Inflammatory macrophage treated with lipopolysaccharide for 1 hour (primary cell): ENCODE measurements at regions not wholly inside any gene's neighbourhood (a gene's known extent, or its start where the extent isn't known, plus 50 kb on each side); places are given as distances from the start of the nearest gene placed in this dataset.

ENCODE experiments used
- DNase-seq, 2 donors: peaks; one replicate each; pipeline ENCODE4 v3.0.0-alpha.2; 2020 to 2022

DNA sequence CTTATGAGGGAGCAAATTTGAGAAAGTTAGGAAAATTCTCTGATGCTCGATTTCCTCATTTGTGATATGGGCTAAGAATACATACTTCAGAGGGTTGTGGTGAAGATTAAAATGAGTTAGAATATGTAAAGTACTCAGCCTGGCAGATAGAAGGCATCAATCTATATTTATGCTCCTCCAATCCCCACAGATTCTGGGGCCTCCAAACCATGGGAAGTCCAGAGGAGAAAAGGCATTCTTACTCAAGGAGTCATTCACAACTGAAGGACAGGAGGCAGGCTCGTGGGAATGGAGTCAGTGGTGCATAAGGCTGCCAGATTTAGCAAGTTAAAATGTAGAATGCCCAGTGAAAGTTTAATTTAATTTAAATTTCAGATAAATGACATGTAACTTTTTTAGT lies 330.0 kb upstream of the POU3F1 start:
- no peak for DNase-seq

DNA sequence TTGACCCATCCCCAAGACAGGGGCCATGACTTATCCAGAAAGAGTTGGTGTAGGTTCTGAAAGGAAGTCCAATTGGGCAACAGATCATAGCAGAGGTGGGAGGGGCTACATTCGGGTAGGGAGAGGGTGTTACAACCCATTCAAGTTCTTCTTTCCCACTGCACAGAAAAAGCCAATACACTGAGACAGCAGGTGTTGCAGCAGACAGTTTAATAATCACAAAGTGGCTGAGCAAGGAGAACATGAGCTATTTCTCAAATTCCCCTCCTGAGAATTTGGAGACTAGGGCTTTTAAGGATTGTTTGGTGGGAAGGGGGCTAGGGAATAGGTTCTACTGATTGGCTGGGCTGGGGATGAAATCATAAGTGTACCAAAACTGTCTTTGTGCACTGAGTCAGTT lies 328.4 kb upstream of the POU3F1 start:
- DNase-seq = no peak

- DNase-seq = no peak
Observed at GRCh38 chr1:38371505-38371844, 324.9 kb upstream of the POU3F1 start.

- no peak for DNase-seq
Observed at GRCh38 chr1:38370716-38371504, 324.3 kb upstream of the POU3F1 start.

DNA sequence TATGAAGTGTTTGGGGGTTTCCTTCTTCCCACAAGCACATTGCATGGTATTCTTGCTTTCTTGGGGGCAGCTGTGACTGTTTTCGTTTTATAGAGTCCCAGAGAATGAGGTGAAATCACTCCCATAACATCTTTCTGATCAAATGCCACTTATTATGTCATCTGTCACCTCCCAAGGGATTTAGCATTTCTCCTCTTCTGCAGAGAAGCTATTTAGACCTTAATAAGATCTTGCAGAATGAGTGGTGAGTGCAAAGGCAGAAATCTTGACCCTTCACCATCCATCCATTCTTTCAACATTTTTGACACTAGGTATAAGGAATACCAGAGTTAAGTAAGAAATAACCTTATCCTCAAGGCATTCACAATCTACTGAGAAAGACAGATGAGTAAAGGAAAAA lies 318.6 kb upstream of the POU3F1 start:
- no peak for DNase-seq

DNA sequence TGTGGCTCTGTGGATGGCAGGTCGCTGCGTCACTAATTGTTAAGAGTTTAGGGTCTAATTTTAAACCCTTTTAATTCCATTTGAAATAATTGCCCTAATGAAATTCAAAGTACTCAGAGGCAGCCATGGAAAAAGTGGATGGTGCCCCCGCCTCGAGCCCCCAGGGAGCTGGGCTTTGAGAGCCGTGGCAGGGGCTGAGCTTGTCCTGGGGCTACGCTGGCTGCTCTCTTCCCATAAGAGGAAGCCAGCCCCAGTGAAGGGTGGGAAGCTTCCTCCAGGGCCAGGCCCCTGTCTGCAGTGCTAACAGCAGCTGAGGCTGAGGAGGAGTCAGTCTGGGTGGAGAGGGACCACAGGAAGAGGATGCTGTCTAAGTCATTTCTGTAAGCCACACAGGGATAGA lies 315.0 kb upstream of the POU3F1 start:
- no peak for DNase-seq

GRCh38 chr1:38360807-38361206 lies 314.2 kb upstream of the POU3F1 start:
- no peak for DNase-seq

DNA sequence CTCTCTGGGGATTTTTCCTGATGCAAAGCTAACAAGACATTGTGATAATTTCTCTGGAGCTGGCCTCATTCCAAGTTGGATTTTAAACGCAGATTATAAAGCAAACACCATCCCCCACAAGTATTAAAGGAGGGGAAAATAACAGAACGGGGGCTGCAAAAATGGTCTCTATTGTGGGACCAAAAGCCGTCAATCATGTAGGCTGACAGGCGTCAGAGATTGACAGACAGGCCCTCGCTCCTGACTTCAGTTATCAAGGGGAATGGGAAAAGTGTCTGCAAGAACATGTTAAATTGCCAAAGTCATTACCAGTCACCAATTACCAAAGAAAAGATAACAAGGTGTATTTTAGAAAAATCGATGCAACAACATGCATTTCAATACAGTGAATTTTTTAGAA lies 307.4 kb upstream of the POU3F1 start:
- no peak for DNase-seq

GRCh38 chr1:38352869-38353268 lies 306.3 kb upstream of the POU3F1 start:
- DNase-seq = no peak

- no peak for DNase-seq
Observed at GRCh38 chr1:38347446-38348175, 301.0 kb upstream of the POU3F1 start.

DNA sequence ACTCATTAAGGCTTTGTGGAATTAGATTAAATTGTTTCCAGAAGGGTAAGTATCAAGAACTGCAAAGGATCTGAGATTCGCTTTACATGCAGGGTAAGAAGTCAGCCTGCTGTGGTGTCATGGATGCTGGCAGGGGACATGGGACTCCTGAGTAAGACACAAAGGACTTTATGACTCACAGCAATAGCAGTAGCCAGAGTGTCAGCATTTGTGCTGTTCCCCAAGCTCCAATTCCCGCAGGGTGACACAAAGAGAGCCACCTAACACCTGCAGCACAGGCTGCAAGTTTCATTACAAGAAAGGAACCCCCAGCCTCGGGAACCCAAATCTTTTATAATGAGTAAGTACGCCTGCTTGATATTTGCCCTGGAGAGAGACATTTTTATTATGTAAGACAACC lies 298.1 kb upstream of the POU3F1 start:
- DNase-seq = no peak

DNA sequence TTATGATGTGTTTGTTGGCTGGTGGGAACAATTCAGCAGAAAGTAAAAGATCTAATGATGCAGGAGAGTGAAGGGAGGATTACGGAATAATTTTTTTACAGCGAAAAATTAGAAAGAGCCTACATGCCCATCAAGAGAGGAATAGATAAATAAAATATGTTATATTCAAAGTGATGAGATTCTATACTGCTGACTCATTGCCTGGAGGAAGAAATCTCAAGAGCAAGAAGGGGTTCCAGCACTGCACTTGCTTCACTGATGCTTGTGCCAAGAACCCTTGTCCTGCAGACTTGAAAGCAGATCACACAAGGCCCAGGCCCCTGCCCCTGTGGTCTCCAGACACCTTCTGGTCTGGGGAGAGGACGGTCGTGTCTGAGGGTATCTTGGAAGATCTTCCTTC lies 295.1 kb upstream of the POU3F1 start:
- no peak for DNase-seq

GRCh38 chr1:38340409-38340808 lies 293.8 kb upstream of the POU3F1 start:
- DNase-seq = no peak

DNA sequence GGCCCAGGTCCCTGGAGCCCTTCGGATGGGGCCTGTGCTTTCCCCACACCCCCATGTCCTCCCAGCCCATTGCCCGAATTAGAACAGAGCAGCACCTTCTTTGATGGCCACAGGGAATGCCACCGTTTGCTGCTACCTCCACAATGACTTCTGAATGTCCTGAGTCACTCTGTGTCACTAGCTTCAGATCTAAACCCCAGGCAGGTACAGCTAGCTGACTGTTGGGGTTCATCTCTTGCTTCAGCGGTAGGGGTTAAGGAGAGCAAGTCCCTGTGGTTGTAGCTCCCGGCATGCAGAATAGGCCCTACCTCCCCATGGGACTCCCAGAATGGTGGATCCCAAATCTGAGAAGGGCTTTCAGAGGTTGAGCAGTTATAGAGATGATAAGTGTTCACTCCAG lies 291.1 kb upstream of the POU3F1 start:
- DNase-seq = no peak

DNA sequence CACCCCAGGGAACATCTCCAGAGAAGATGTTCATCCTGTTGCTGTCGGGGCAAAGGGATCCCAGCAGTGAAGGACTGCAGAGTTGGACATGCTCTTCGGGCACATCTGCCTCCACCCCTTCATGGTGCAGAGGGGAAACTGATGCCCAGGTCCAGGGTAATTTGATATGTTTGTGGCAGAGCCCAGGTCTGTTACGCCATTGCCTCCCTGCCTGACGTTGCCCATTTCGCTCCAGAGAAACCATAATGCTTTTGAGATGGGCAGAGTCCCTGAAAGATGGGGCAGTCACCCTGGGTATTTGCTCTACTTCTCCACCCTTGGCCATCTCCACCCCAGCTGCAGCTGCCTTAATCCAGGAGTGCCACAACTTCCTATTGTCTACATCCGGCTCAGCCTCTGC lies 290.4 kb upstream of the POU3F1 start:
- no peak for DNase-seq

DNA sequence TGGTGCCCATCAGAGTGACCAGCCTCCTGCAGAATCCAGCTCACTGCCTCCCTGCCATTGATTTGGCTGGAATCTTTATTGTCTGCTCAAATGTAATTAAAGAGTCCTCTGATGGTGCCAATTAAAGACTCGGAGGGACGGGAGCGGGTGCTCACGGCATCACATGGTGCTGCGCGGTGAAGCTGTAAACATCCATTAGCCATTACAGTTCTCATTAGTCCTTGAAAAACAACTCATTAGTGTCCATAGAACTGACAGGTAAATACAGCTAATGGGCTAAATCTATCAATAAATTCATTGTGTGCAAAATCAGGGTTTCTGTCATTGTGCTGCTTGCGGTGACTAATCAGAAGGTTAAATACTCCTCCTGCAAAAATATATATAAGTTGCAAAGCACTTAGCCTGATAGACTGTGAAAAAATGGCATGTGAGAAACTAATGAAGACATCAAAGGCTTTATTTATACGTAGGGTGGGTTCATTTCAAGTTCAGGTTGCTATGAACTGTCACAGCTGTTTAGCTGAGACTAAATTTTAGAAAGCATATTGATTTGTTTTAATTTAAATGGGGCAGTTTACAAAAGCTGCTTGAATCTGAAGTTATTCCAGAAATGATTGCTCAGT lies 289.8 kb upstream of the POU3F1 start:
- DNase-seq = no peak

GRCh38 chr1:38334930-38335592 lies 288.5 kb upstream of the POU3F1 start:
- DNase-seq = peak; percentile 84 to 91

- DNase-seq = peak; percentile 7 to 8
Observed at GRCh38 chr1:38332649-38333310, 286.2 kb upstream of the POU3F1 start.

DNA sequence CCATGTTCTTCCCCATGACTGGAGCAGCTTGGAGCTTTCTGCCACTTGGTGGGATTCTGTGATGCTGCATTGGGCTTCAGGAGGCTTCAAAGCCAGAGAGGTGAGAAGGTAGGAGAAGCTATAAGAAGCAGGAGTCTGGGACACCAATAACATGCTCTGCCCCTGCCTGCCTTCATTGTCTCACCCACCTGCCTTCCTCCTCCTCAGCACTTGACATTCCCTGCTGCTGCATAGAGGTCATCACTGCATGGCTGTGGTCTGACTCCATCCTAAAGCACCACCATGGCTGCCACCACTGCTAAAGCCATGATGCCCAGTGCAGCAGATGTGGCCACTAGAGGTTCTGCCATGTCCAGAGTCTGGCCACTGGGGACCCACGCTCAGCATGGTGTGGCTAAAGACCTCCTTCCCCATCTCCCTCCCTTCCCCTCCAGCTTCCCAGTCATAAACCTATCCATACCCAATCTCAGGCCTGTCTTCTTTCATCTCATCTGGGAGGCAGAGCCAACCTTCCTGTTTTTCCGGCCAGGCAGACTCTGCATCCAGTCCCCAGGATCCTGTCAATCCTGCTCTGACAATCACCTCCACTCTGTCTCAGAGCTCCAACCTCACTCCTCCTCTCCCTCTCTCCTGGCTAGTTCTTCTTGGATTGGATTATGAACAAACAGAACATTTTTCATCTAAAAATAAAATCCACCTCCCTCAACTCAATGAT lies 285.1 kb upstream of the POU3F1 start:
- DNase-seq = no peak

DNA sequence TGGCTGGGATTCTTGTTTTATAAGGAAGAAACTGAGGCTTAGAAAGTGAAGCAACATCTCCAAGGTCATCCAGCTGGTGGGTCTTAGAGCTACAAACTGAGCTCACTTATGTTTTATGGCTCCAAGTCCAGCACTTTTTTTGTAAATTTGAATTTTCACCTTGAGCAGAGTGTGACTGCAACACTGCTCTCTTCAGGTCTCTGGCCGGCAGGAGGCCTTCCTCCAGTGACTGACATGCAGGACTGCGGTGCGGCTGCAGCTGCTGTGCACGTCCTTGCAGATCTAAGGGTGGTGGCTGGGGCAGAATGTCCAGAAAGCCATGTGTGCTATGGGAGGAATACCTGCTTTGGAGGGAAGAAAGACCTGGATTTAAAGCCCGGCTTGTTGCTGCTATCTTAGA lies 284.2 kb upstream of the POU3F1 start:
- DNase-seq = no peak

DNA sequence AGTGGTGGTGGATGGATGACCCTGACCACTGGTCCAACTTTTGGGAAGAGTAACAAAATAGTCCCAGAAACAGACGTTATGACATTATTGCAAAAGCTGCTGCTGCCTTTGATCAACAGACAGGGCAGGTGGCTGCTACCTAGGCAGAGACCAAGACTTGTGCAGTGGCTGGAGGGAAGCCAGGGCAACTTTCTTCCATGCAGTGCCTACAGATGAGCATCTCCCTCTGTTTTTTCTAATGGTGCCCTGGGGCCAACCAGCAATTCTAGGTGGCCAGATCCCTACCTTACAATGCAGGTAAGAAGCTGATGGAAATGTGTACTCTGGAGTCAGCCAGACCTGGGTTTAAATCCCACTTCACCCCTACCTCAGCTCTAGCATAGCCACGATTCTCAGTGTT lies 283.1 kb upstream of the POU3F1 start:
- DNase-seq = no peak

DNA sequence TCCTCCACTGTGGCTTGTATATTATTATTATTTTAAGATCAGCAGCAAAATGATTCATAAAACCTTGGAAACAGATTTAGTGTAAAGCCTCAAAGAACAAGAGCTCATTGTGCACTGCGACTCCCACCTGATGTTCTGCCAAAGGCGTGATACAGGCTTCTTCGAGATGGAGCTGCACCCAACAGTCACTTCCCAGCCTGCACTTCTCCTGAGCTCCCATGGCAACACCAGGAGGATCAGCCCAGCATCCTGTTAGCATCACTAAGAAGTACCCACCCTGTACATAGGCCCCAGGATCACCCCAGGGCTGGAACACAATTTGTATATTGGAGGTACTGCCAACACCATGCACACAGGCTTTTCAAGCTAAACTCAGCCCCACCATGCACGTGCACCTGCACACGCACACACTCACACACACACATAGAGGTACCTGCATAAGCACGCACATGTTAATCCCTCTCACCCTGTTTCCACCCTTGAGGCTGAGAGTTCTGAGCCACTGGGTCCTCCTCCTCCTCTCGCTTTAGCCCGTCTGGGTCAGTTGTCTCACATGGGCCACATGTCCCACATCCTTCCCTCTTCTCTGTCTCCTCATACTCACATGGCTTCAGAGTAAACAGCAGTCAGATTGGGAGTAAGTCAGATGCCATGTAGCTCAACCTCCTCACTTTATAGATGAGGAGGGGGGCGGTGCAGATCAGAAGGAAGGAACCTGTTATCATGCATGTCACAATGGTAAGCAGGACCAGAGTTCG lies 281.9 kb upstream of the POU3F1 start:
- DNase-seq = no peak
